Thyroid gland (tissue), 4 donors: ENCODE measurements at regions not wholly inside any gene's neighbourhood (a gene's known extent, or its start where the extent isn't known, plus 50 kb on each side); places are given as distances from the start of the nearest gene placed in this dataset.

ENCODE experiments used
- POLR2A ChIP-seq, 2 donors: fragments of 450-650 bp; IDR thresholded peaks; one replicate each; pipeline ENCODE4 v1.6.1; 2017; ENCODE audit warnings: antibody characterized with exemption in 2 of 2, mild to moderate bottlenecking in 2 of 2, moderate library complexity in 1 of 2
- TF ChIP-seq, protein P1 (sequence below), 6 experiments: fragments of 200-600 bp in 3 of 6; fragments of 450-650 bp in 3 of 6; sonication (generic) in 3 of 6; IDR thresholded peaks; one replicate each; pipeline ENCODE4 v1.5.1; 2016 to 2019; ENCODE audit warnings: antibody characterized with exemption in 6 of 6, mild to moderate bottlenecking in 2 of 6, inconsistent platforms in 1 of 6, moderate library complexity in 1 of 6

DNA sequence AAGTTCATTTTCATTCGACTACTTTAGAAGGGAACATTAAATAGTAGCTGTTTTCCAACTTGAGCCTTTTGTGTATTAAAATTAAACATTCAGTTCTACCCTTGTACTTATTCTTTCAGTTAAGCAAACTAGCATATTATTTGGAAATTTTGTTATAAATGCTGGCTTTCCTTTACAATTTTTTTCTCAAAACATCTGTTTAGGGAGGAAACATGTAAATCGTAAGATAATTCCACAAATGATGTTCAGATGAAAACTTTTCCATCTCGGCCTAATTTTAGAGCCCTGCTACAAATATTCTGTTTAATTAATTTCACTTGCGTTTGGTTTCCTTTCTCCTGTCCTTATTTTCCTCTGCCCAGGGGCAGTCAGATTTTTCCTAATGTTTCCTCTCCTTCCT lies 476.2 kb upstream of the RGMA start:
- no peak for TF ChIP-seq POLR2A (IDR thresholded peaks at IDR 0.05)
- TF ChIP-seq, protein P1, sequence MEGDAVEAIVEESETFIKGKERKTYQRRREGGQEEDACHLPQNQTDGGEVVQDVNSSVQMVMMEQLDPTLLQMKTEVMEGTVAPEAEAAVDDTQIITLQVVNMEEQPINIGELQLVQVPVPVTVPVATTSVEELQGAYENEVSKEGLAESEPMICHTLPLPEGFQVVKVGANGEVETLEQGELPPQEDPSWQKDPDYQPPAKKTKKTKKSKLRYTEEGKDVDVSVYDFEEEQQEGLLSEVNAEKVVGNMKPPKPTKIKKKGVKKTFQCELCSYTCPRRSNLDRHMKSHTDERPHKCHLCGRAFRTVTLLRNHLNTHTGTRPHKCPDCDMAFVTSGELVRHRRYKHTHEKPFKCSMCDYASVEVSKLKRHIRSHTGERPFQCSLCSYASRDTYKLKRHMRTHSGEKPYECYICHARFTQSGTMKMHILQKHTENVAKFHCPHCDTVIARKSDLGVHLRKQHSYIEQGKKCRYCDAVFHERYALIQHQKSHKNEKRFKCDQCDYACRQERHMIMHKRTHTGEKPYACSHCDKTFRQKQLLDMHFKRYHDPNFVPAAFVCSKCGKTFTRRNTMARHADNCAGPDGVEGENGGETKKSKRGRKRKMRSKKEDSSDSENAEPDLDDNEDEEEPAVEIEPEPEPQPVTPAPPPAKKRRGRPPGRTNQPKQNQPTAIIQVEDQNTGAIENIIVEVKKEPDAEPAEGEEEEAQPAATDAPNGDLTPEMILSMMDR (IDR thresholded peaks at IDR 0.05), result no peak
